OCI-LY7 (cell line): ENCODE measurements at regions not wholly inside any gene's neighbourhood (a gene's known extent, or its start where the extent isn't known, plus 50 kb on each side); places are given as distances from the start of the nearest gene placed in this dataset.

ENCODE experiments used
- BruUV-seq: library from RNA; stranded (reverse); fragments of 400-500 nt; replicated peaks from 2 replicates; lab custom pipeline; 2021; lab: Mats Ljungman, UMichigan
- CTCF ChIA-PET: fragments of 300-600 bp; sonication (Branson Sonifier 250); formaldehyde crosslinking; loops from one replicate; lab custom pipeline; 2022; ENCODE audit warnings: antibody characterized with exemption; ENCODE audit not compliant: unreplicated experiment; lab: Charles Lee
- POLR2A ChIA-PET: fragments of 300-600 bp; sonication (Branson Sonifier 250); formaldehyde crosslinking; loops from one replicate; lab custom pipeline; 2022; ENCODE audit warnings: antibody characterized with exemption; lab: Charles Lee
- DNase-seq: peaks from one replicate; pipeline ENCODE4 v3.0.0-alpha.2; 2015; ENCODE audit warnings: low spot score
- H2AFZ ChIP-seq: fragments of 200-600 bp; sonication (generic), shearing (Covaris generic); 2 replicates; pipeline ENCODE4 v1.6.1; 2014; ENCODE audit warnings: mild to moderate bottlenecking, antibody characterized with exemption, low read length, moderate library complexity
- H3K27ac ChIP-seq: fragments of 200-600 bp; sonication (generic); 2 replicates; pipeline ENCODE4 v1.5.1; 2014; ENCODE audit warnings: mixed run types, low read depth, mild to moderate bottlenecking, moderate library complexity, low read length, inconsistent platforms; ENCODE audit not compliant: poor library complexity, severe bottlenecking
- H3K36me3 ChIP-seq: fragments of 200-600 bp; sonication (generic); 2 replicates; pipeline ENCODE4 v1.6.1; 2014; ENCODE audit warnings: mild to moderate bottlenecking, antibody characterized with exemption, low read length, moderate library complexity, mixed read lengths; ENCODE audit not compliant: insufficient read depth
- H3K4me1 ChIP-seq: fragments of 200-600 bp; sonication (generic); 2 replicates; pipeline ENCODE4 v1.5.1; 2014; ENCODE audit warnings: mild to moderate bottlenecking, low read length; ENCODE audit not compliant: insufficient read depth, poor library complexity, severe bottlenecking
- H3K4me2 ChIP-seq: fragments of 200-600 bp; sonication (generic); 2 replicates; pipeline ENCODE4 v1.6.1; 2014; ENCODE audit warnings: mild to moderate bottlenecking, low read length
- H3K4me3 ChIP-seq: fragments of 200-600 bp; sonication (generic); 2 replicates; pipeline ENCODE4 v1.5.1; 2014; ENCODE audit warnings: mild to moderate bottlenecking, low read depth, low read length; ENCODE audit not compliant: poor library complexity, severe bottlenecking
- H3K79me2 ChIP-seq: fragments of 200-600 bp; sonication (generic); 2 replicates; pipeline ENCODE4 v1.6.1; 2016; ENCODE audit warnings: low read depth, mild to moderate bottlenecking, low read length, moderate library complexity, mixed read lengths; ENCODE audit not compliant: insufficient read depth
- H3K9me2 ChIP-seq: fragments of 200-600 bp; sonication (generic); 2 replicates; pipeline ENCODE4 v1.6.1; 2016; ENCODE audit warnings: mild to moderate bottlenecking, low read length, mixed read lengths; ENCODE audit not compliant: insufficient read depth
- H3K9me3 ChIP-seq: fragments of 200-600 bp; sonication (generic); 2 replicates; pipeline ENCODE4 v1.6.1; 2014; ENCODE audit warnings: mild to moderate bottlenecking, mixed run types, low read length, mixed read lengths
- H4K20me1 ChIP-seq: fragments of 200-600 bp; sonication (generic); 2 replicates; pipeline ENCODE4 v1.6.1; 2014; ENCODE audit warnings: mild to moderate bottlenecking, antibody characterized with exemption, low read length, moderate library complexity, mixed read lengths; ENCODE audit not compliant: insufficient read depth
- CTCF ChIP-seq: fragments of 200-600 bp; sonication (generic); conservative IDR thresholded peaks from 2 replicates; pipeline ENCODE4 v1.5.1; 2014; ENCODE audit warnings: mild to moderate bottlenecking, antibody characterized with exemption, low read length, moderate library complexity, mixed read lengths
- EZH2phosphoT487 ChIP-seq: fragments of 200-600 bp; sonication (generic); IDR thresholded peaks from 2 replicates; pipeline ENCODE4 v1.6.1; 2018; ENCODE audit warnings: low read depth, borderline replicate concordance, mild to moderate bottlenecking, mixed run types, antibody characterized with exemption, low read length, moderate library complexity, mixed read lengths
- intact Hi-C: fragments of 100-400 bp; cut with micrococcal nuclease; formaldehyde crosslinking; loops from one replicate; pipeline ENCODE4 v1.10.0; 2022; ENCODE audit not compliant: unreplicated experiment

- ChIA-PET CTCF (no interaction called here), POLR2A (no interaction called here)
- BruUV-seq: no TSS peak
- no peak overlapping the region for H3K4me3 ChIP-seq
- H3K9me2 ChIP-seq: no peaks in the 10 kb centered on the region
- no peak overlapping the region for H2AFZ ChIP-seq
- H3K79me2 ChIP-seq: no peaks in the 10 kb centered on the region
- H3K4me1 ChIP-seq: no peaks in the 10 kb centered on the region
- no peak for TF ChIP-seq CTCF
- no peak for TF ChIP-seq EZH2phosphoT487
- H3K27ac ChIP-seq: no peak overlapping the region
- intact Hi-C loops: no loop called here
- no peak for DNase-seq
- no peaks in the 10 kb centered on the region for H3K36me3 ChIP-seq
- H3K9me3 ChIP-seq: no peaks in the 10 kb centered on the region
- no peak overlapping the region for H3K4me2 ChIP-seq
- no peaks in the 10 kb centered on the region for H4K20me1 ChIP-seq
Observed at GRCh38 chr12:24408305-24408704, 458.8 kb upstream of the SOX5 start.

DNA sequence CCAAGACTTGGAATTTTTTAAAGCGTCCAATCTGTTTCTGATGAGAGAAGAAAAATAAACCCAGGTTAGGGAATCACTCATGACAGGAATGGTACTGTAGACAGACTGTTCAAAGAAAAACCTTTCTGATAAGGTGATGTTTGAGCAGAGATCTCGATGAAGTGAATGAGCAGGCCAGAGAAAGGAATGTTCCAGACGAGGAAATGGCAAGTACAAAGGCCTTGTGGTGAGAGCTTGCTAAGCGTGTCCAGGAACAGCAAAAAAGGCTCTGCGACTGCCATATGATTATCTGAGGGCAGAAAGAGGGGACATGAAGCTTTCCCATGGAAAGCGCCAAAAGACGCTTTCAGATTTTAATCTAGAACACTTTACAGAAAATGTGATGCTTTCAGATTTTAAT lies 458.4 kb upstream of the SOX5 start:
- Histone ChIP-seq H3K9me3 (no peaks in the 10 kb centered on the region), H3K9me2 (no peaks in the 10 kb centered on the region), H2AFZ (no peak overlapping the region), H3K4me2 (no peak overlapping the region), H3K27ac (no peak overlapping the region), H4K20me1 (no peaks in the 10 kb centered on the region), H3K4me3 (no peak overlapping the region), H3K36me3 (no peaks in the 10 kb centered on the region), H3K4me1 (no peaks in the 10 kb centered on the region), H3K79me2 (no peaks in the 10 kb centered on the region)
- TF ChIP-seq EZH2phosphoT487: no peak
- TF ChIP-seq CTCF: no peak
- ChIA-PET POLR2A (no interaction called here), CTCF (no interaction called here)
- no TSS peak for BruUV-seq
- no peak for DNase-seq
- intact Hi-C loops: no loop called here

DNA sequence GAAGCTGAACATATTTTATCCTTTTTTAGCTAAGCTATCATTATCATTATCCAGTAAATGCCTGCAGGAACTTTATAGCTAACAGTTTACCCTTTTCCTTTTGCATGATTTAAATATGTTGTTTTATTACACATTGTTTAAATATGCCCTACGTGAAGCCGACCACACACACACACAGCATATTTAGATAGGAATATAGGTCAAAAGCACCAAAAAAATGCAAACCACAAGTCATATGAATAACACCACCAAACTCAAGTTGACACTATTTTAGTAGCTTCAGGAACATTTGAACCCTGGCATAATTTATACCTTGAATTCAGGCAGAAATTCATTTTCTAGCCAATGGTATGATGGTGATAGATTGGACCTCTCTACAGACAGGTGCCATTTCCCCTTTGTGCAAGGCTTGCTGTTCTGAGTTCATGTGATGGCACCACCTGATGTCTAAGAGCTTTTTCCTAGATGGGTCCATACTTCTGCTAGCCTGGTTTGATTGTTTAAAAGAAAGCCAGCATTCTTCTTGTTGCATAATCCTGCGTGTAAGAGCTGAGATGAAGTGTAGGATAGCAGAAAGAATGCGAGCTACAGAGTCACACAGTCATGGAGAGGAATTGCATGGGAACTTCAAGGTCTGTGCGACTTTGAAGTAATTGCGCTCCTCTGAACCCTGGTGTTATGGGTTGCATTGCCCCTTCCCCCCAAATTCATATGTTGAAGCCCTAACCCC lies 454.8 kb upstream of the SOX5 start:
- Histone ChIP-seq H3K27ac (no peak overlapping the region), H3K9me2 (no peaks in the 10 kb centered on the region), H3K79me2 (no peaks in the 10 kb centered on the region), H3K4me1 (no peaks in the 10 kb centered on the region), H3K9me3 (no peaks in the 10 kb centered on the region), H4K20me1 (no peaks in the 10 kb centered on the region), H3K36me3 (no peaks in the 10 kb centered on the region), H3K4me2 (no peak overlapping the region), H3K4me3 (no peak overlapping the region), H2AFZ (no peak overlapping the region)
- TF ChIP-seq CTCF (no peak), EZH2phosphoT487 (no peak)
- no peak for DNase-seq
- CTCF ChIA-PET: interaction anchor here (1.5 kb wide), 1 partner anchor 30 kb away, joined by 3 read pairs; no protein-coding TSS in a partner anchor
- POLR2A ChIA-PET: interaction anchor here (1.1 to 1.4 kb wide), 4 partner anchors 12 to 99 kb away, joined by 3 to 4 read pairs (median 3); no protein-coding TSS in a partner anchor
- no TSS peak for BruUV-seq
- intact Hi-C loops: no loop called here
